ENCODE measurements at regions not wholly inside any gene's neighbourhood (a gene's known extent, or its start where the extent isn't known, plus 50 kb on each side); places are given as distances from the start of the nearest gene placed in this dataset.

DNA sequence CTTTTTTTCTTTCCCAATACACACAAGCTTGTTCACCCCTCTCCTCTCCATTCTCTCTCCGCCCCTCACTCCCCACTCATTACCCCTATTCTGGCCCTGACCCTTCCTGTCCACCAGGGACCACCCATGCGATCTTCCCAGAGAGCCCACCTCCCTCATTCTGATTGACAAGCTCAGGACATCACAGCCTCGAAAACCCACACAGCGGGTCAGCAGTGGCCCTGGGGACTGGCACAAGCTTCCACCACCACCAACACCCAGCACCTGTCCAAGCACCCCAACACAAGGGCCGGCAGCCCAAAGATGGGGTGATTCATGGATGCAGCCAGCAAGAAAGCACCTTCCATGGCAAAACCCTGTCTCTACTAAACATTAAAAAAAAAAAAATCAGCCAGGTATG lies 50.0 kb upstream of the USP6NL start:
- TF ChIP-seq POLR2A (IDR thresholded peaks at IDR 0.05), result no peak
- TF ChIP-seq, protein P1, sequence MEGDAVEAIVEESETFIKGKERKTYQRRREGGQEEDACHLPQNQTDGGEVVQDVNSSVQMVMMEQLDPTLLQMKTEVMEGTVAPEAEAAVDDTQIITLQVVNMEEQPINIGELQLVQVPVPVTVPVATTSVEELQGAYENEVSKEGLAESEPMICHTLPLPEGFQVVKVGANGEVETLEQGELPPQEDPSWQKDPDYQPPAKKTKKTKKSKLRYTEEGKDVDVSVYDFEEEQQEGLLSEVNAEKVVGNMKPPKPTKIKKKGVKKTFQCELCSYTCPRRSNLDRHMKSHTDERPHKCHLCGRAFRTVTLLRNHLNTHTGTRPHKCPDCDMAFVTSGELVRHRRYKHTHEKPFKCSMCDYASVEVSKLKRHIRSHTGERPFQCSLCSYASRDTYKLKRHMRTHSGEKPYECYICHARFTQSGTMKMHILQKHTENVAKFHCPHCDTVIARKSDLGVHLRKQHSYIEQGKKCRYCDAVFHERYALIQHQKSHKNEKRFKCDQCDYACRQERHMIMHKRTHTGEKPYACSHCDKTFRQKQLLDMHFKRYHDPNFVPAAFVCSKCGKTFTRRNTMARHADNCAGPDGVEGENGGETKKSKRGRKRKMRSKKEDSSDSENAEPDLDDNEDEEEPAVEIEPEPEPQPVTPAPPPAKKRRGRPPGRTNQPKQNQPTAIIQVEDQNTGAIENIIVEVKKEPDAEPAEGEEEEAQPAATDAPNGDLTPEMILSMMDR (IDR thresholded peaks at IDR 0.05), result no peak
